ENCODE measurements at regions not wholly inside any gene's neighbourhood (a gene's known extent, or its start where the extent isn't known, plus 50 kb on each side); places are given as distances from the start of the nearest gene placed in this dataset.

GRCh38 chr4:60187428-60187827 lies 1012.7 kb upstream of the ADGRL3 start:
- intact Hi-C loops (cut with DNase I; ENCODE audit: low total_unique reads) = no loop called here
- no peak overlapping the region for H3K4me3 ChIP-seq (ENCODE audit: low read depth, poor library complexity, severe bottlenecking)
- TF ChIP-seq POLR2A (IDR thresholded peaks at IDR 0.05) = no peak
- TF ChIP-seq CTCF (IDR thresholded peaks at IDR 0.05) = no peak
- whole genome bisulfite sequencing, 2 donors = 97 to 100% methylated on average over 3 of the region's 3 CpGs
- DNase-seq (ENCODE audit: low spot score in 2 of 2) = no peak

- intact Hi-C loops (cut with DNase I; ENCODE audit: low total_unique reads) = no loop called here
- DNase-seq (ENCODE audit: low spot score in 2 of 2) = no peak
- H3K4me3 ChIP-seq (ENCODE audit: low read depth, poor library complexity, severe bottlenecking) = no peak overlapping the region
- 86 to 88% methylated on average over 5 of the region's 5 CpGs for WGBS, 2 donors
- TF ChIP-seq POLR2A (IDR thresholded peaks at IDR 0.05) = no peak
- TF ChIP-seq CTCF (IDR thresholded peaks at IDR 0.05) = no peak
Observed at GRCh38 chr4:60189286-60189685, 1010.8 kb upstream of the ADGRL3 start.

- TF ChIP-seq CTCF (IDR thresholded peaks at IDR 0.05) (no peak), POLR2A (IDR thresholded peaks at IDR 0.05) (no peak)
- intact Hi-C loops (cut with DNase I; ENCODE audit: low total_unique reads) = no loop called here
- WGBS, 2 donors = 85 to 95% methylated on average over 1 of the region's 1 CpG
Observed at GRCh38 chr4:60194214-60194613, 1005.9 kb upstream of the ADGRL3 start.

GRCh38 chr4:60195256-60195655 lies 1004.9 kb upstream of the ADGRL3 start:
- H3K4me3 ChIP-seq (ENCODE audit: low read depth, poor library complexity, severe bottlenecking) = no peak overlapping the region
- 33 to 36% methylated on average over 2 of the region's 2 CpGs for WGBS, 2 donors
- intact Hi-C loops (cut with DNase I; ENCODE audit: low total_unique reads) = no loop called here
- TF ChIP-seq POLR2A (IDR thresholded peaks at IDR 0.05) (no peak), CTCF (IDR thresholded peaks at IDR 0.05) (no peak)
- no peak for DNase-seq (ENCODE audit: low spot score in 2 of 2)

More at GRCh38 chr4:60194214-60194613, 1005.9 kb upstream of the ADGRL3 start:
- no peak for DNase-seq (ENCODE audit: low spot score in 2 of 2)
- no peak overlapping the region for H3K4me3 ChIP-seq (ENCODE audit: low read depth, poor library complexity, severe bottlenecking)

- no peak overlapping the region for H3K4me3 ChIP-seq (ENCODE audit: low read depth, poor library complexity, severe bottlenecking)
- no peak for DNase-seq (ENCODE audit: low spot score in 2 of 2)
- 14% methylated on average over 3 of the region's 3 CpGs for WGBS, 2 donors
- TF ChIP-seq CTCF (IDR thresholded peaks at IDR 0.05) (no peak), POLR2A (IDR thresholded peaks at IDR 0.05) (no peak)
- intact Hi-C loops (cut with DNase I; ENCODE audit: low total_unique reads) = no loop called here
Observed at GRCh38 chr4:60201052-60201673, 999.0 kb upstream of the ADGRL3 start.

- no peak for DNase-seq (ENCODE audit: low spot score in 2 of 2)
- H3K4me3 ChIP-seq (ENCODE audit: low read depth, poor library complexity, severe bottlenecking) = no peak overlapping the region
- intact Hi-C loops (cut with DNase I; ENCODE audit: low total_unique reads) = no loop called here
- WGBS, 2 donors = 93 to 100% methylated on average over 1 of the region's 1 CpG
- TF ChIP-seq POLR2A (IDR thresholded peaks at IDR 0.05) (no peak), CTCF (IDR thresholded peaks at IDR 0.05) (no peak)
Observed at GRCh38 chr4:60209588-60209987, 990.5 kb upstream of the ADGRL3 start.

Measured in lower leg skin (tissue), 4 donors.